ENCODE measurements at regions not wholly inside any gene's neighbourhood (a gene's known extent, or its start where the extent isn't known, plus 50 kb on each side); places are given as distances from the start of the nearest gene placed in this dataset.

- TF ChIP-seq ZNF425 (CRISPR knock-in tag; conservative IDR thresholded peaks at IDR 0.05) (no peak), ERG (CRISPR knock-in tag; IDR thresholded peaks at IDR 0.05) (no peak)
Measured at GRCh38 chrX:22712942-22713341, 286.8 kb upstream of the DDX53 start (continued).

- Mint-ChIP-seq H3K27me3 (ENCODE audit: low read depth) (no peaks in the 10 kb centered on the region), H3K4me1 (peaks cover 19% of the 10 kb centered on the region), H3K9me3 (0 out of 2 replicates have a peak, but pooled peaks cover 3% of the 10 kb centered on the region), H3K4me3 (no peak overlapping the region), H3K36me3 (no peaks in the 10 kb centered on the region), H3K27ac (no peak overlapping the region)
- ChIA-PET POLR2A (no interaction called here), CTCF (interaction anchor here (1.6 kb wide), 1 partner anchor 18 kb away, joined by 4 read pairs; no protein-coding TSS in a partner anchor)
- ATAC-seq = peak; percentile 74
- no peak for TF ChIP-seq SMAD4 (CRISPR knock-in tag; IDR thresholded peaks at IDR 0.05)
- TF ChIP-seq ATF1 (CRISPR knock-in tag; IDR thresholded peaks at IDR 0.05) = no peak
- no peak for TF ChIP-seq E2F5 (CRISPR knock-in tag; IDR thresholded peaks at IDR 0.05)
- DNase-seq (ENCODE audit: low spot score) = peak; percentile 24
Measured at GRCh38 chrX:22730542-22730941, 269.2 kb upstream of the DDX53 start.

GRCh38 chrX:22737541-22737940 lies 262.2 kb upstream of the DDX53 start:
- Mint-ChIP-seq H3K9me3 (no peaks in the 10 kb centered on the region), H3K27me3 (ENCODE audit: low read depth) (no peaks in the 10 kb centered on the region), H3K4me3 (no peak overlapping the region), H3K4me1 (no peaks in the 10 kb centered on the region), H3K36me3 (no peaks in the 10 kb centered on the region), H3K27ac (no peak overlapping the region)
- DNase-seq (ENCODE audit: low spot score) (no peak), ATAC-seq (no peak)
- POLR2A ChIA-PET = no interaction called here
- CTCF ChIA-PET = interaction anchor here (2.6 kb wide), 1 partner anchor 11 kb away, joined by 9 read pairs; no protein-coding TSS in a partner anchor
- TF ChIP-seq USF1 (CRISPR knock-in tag; IDR thresholded peaks at IDR 0.05) (no peak), ATF2 (CRISPR knock-in tag; IDR thresholded peaks at IDR 0.05; ENCODE audit: borderline replicate concordance, low read depth) (no peak), TCF7 (CRISPR knock-in tag; IDR thresholded peaks at IDR 0.05; ENCODE audit: low read depth) (no peak), RELA (CRISPR knock-in tag; IDR thresholded peaks at IDR 0.05; ENCODE audit: borderline replicate concordance) (no peak), STAT6 (CRISPR knock-in tag; conservative IDR thresholded peaks at IDR 0.05; ENCODE audit: low read depth) (no peak), GABPB1 (CRISPR knock-in tag; IDR thresholded peaks at IDR 0.05) (no peak), ZNF671 (CRISPR knock-in tag; IDR thresholded peaks at IDR 0.05) (no peak), ATF6 (CRISPR knock-in tag; IDR thresholded peaks at IDR 0.05) (no peak), TP53 (CRISPR knock-in tag; IDR thresholded peaks at IDR 0.05) (no peak), PREB (CRISPR knock-in tag; IDR thresholded peaks at IDR 0.05; ENCODE audit: borderline replicate concordance) (no peak), ZNF281 (CRISPR knock-in tag; IDR thresholded peaks at IDR 0.05) (no peak), NFATC4 (CRISPR knock-in tag; IDR thresholded peaks at IDR 0.05) (no peak), NFYB (CRISPR knock-in tag; conservative IDR thresholded peaks at IDR 0.05; ENCODE audit: low read depth) (no peak)

Measured in WTC11 (cell line).